Renal cortex interstitium (tissue), 11 donors: ENCODE measurements at regions not wholly inside any gene's neighbourhood (a gene's known extent, or its start where the extent isn't known, plus 50 kb on each side); places are given as distances from the start of the nearest gene placed in this dataset.

Source experiments
- DNase-seq, 11 donors: peaks; one replicate each; pipeline ENCODE4 v3.0.0-alpha.2; 2013; ENCODE audit warnings: low read depth in 9 of 11, low spot score in 4 of 11; ENCODE audit errors: extremely low read depth in 1 of 11

GRCh38 chr2:134770702-134771101, 51.9 kb upstream of the TMEM163 start:
- DNase-seq, result no peak

GRCh38 chr2:134771313-134771801, 52.6 kb upstream of the TMEM163 start:
- peak in 1 of 11 donors; percentile 11 for DNase-seq

GRCh38 chr2:134772493-134773169, 53.8 kb upstream of the TMEM163 start:
- no peak for DNase-seq

DNA sequence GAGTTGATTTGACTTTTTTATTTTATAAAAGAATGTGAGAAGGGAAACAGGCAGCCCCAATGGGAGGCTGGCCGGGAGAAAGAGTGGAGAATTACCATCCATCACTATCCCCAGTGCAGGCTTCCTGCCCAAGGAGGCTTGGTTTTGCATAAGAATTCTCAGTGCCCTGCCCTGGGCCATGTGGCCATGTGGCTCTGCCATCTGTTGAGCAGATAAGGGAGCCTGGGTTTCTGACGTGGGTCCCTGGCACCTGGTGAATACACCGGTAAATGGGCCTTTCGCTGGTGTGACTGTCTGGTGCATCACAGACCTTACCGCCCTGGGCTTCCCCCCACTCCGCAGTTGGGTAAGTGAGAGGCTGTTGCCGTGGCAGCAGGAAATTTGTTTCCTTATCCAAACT, 54.5 kb upstream of the TMEM163 start:
- peak in 1 of 11 donors; percentile 13 for DNase-seq

DNA sequence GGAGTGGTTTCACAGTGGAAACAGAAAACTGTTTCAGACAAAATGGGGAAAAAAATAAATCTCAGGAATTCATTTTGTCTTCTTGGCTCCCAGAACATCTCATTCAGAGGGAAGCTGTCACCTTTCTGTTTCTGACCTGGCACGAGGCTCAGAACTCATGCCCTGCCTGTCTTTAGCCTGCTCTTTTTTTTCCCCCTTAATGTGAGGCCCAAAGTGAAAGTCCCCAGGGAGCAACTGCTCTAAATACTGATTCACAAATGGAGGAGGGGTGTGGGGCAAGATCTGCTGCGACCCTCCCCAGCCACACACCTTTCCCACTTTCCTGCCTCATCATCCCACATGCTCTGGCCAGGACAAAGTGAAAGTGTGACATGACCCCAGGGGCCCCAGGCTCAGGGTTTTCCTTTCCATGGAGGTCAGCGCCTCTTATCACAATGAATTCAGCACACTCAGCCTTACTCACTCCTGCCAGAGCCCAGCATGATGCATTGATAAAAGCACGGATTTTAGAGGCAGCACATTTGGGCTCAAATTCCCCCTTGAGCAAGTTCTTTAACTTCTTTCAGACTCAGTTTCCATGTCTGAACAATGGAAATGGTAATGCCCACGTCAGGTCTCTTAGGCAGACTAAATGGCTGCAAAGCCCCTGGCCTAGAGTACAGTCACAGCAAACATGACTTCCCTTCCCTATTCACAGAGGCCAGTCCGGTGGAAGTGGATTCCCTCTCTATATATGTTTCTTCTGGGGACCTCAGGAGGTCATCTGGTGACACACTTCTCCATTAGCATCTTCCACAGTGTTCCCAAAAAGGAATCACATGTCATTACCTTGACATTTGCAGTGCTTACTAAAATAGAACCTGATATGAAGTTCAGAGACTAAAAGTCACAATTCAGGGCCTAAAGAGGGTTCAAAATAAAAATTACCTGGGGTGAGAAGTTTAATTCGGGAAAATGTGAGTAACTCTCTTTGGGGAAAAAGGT, 55.3 kb upstream of the TMEM163 start:
- DNase-seq, result no peak

- DNase-seq, result no peak
These were observed 56.2 kb upstream of the TMEM163 start for GRCh38 chr2:134774786-134775641.

GRCh38 chr2:134776836-134777235, 58.0 kb upstream of the TMEM163 start:
- DNase-seq, result no peak

DNA sequence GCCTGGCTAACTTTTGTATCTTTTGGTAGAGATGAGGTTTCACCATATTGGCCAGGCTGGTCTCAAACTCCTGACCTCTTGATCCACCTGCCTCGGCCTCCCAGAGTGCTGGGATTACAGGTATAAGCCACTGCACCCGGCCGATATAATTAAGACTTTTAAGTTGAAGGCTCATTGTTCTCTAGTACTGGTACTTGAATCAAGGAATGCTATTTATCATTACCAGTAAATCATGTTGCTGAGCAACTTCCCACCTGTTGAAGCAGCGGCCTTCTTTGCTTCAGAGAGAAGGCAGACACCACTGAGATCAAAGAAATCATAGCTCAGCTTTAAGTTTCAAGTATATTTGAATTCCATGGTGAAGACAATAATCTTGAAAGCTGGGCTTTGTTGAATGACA, 58.8 kb upstream of the TMEM163 start:
- no peak for DNase-seq

- no peak for DNase-seq
These were observed 59.6 kb upstream of the TMEM163 start for GRCh38 chr2:134778372-134778771.

GRCh38 chr2:134780972-134781371, 57.4 kb upstream of the ACMSD start:
- DNase-seq, result no peak

DNA sequence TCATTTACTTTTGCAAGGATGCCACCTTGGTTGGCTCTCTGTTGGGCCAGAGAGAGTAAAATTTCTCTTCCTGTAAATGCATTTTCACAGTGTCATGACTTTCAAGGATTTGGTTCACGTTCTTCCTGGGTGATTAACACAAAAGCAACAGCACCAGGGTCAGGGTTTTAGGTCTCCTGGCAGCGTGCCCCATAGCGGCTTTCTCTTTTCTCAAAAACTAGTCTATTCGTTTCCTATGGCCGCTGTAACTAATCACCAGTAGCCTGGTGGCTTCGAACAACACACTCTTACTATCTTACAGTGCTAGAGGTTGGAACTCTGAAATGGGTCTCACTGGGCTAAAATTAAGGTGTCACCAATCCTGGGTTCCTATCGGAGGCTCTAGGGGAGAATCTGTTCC, 56.3 kb upstream of the ACMSD start:
- no peak for DNase-seq

DNA sequence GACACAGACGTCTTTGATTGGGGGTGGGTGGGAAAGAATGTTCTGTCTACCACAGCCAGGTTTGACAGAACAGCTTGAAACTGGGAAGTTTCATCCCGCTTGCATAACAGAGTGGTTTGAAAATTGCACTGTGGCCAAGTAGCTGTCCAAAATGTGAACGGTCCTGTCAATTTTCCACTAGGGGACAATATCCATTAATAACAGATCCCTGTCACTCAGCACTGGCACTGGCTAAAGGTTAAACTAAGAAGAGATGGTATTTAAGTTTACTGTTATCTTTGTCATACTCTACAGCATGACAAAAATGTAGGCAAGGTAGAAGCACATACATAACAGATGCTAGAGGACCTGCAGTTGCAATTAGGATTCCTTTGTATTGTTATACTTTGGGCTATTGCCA, 55.6 kb upstream of the ACMSD start:
- DNase-seq, result peak in 1 of 11 donors; percentile 17

DNA sequence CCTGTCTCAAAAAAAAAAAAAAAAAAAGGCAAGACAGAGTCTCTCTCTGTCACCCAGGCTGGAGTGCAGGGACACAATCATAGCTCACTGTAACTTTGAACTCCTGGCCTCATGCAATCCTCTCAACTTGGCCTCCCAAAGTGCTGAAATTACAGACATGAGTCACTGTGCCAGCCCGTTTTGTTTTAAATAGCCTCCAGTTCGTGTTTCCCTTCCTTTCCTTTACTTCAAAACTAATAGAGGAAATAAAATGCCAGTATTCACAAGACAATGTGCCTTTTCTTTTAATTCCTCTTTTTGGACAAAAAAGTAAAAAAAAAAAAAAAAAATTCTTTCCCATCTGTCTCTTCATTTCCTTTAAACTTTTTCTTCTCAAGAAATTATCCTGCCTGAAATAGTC, 54.5 kb upstream of the ACMSD start:
- DNase-seq, result no peak

DNA sequence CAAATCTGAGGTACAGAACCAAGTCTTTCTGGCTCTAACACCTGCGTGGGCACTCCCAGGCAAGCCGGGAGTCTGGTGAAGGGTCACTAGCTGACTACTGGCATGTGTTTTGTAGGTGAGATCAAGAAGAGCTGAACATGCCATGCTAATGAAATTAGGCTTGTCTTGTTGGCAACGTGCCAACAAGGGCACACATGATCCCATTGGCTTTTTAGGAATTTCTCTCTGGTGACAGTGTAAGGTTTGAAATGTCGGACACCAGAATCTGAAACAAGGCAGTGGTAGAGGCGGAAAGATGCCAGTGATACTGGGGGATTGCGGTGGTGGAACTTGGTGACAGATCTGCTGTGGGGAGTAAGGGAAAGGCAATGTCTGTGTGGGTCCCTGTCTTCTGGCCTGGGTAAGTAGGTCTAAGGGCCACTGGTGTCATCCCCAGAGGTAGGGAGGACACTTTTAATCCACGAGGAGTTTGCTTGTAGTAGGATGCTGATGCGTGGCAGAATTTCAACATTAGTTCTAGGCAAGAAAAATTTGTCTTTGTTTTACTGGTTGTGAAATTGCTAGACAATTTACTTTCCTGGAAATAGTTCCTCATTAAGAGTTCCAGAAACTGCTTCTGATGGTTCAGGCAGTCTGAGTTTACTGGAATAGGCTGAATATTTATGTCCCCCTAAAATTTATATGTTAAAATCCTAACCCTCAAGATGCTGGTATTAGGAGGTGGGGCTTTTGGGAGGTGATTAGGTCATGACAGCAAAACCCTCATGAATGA, 52.6 kb upstream of the ACMSD start:
- DNase-seq, result no peak

DNA sequence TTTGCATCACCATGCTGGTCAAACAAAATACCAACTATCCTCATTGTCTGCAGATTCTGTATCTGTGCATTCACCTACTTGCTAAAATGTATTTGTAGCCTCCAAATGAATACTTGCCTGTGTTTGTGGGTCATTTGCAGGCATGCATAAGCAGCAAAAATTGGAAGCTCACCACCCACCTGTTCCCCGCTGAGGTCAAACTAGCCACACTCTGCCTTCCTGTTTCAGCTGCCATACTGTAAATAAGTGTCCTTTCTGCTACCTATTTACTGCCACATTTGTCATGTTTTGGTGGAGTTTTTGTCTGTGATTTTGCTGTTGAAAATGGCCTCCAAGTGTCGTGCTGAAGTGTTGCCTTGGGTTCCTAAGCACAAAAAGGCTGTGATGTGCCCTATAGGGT, 50.0 kb upstream of the ACMSD start:
- DNase-seq, result no peak
